HL-60 (cell line): ENCODE measurements at regions not wholly inside any gene's neighbourhood (a gene's known extent, or its start where the extent isn't known, plus 50 kb on each side); places are given as distances from the start of the nearest gene placed in this dataset.
A peak's percentile ranks its signal among the peaks of the same experiment; 100 is the strongest.

Experiments used
- DNase-seq, 2 experiments: peaks; one replicate each; pipeline ENCODE4 v3.0.0-alpha.2; 2010 to 2020; ENCODE audit warnings: low read depth in 1 of 2, low spot score in 1 of 2
- H3K27ac ChIP-seq: fragments of 250-450 bp; sonication (Bioruptor Pico); replicated peaks from 2 replicates; pipeline ENCODE4 v1.5.1; 2020; ENCODE audit warnings: mild to moderate bottlenecking, moderate library complexity
- H3K27me3 ChIP-seq: fragments of 250-450 bp; sonication (Bioruptor Pico); 2 replicates; pipeline ENCODE4 v1.5.1; 2021; ENCODE audit warnings: mild to moderate bottlenecking, moderate library complexity; ENCODE audit not compliant: insufficient read depth, poor library complexity, severe bottlenecking
- H3K4me3 ChIP-seq: replicated peaks from 2 replicates; pipeline ENCODE4 v1.5.1; 2011; ENCODE audit warnings: mild to moderate bottlenecking, control low read depth, low read length; ENCODE audit not compliant: insufficient read depth
- CTCF ChIP-seq: IDR thresholded peaks from one replicate; pipeline ENCODE4 v1.5.1; 2011; ENCODE audit warnings: low read length, control low read depth, inconsistent platforms; ENCODE audit not compliant: insufficient read depth
- GABPA ChIP-seq: IDR thresholded peaks from 2 replicates; pipeline ENCODE4 v1.6.1; 2012; ENCODE audit warnings: low read depth
- POLR2AphosphoS5 ChIP-seq: IDR thresholded peaks from 2 replicates; pipeline ENCODE4 v1.6.1; 2012; ENCODE audit warnings: low read depth
- REST ChIP-seq: IDR thresholded peaks from 2 replicates; pipeline ENCODE4 v1.6.1; 2012; ENCODE audit warnings: low read depth; ENCODE audit not compliant: insufficient replicate concordance
- SPI1 ChIP-seq: IDR thresholded peaks from 2 replicates; pipeline ENCODE4 v1.6.1; 2012; ENCODE audit warnings: low read depth, mild to moderate bottlenecking, borderline replicate concordance

- Histone ChIP-seq H3K27ac (no peak overlapping the region), H3K4me3 (no peak overlapping the region), H3K27me3 (no peaks in the 10 kb centered on the region)
- no peak for DNase-seq
- TF ChIP-seq SPI1 (0 out of 2 replicates have a peak, but pooled peaks have one; percentile 20), CTCF (no peak)
Measured at GRCh38 chr14:94922595-94923239, 152.8 kb upstream of the GSC start.

- Histone ChIP-seq H3K27ac (no peak overlapping the region), H3K27me3 (no peaks in the 10 kb centered on the region), H3K4me3 (no peak overlapping the region)
- no peak for DNase-seq
- no peak for TF ChIP-seq REST
- TF ChIP-seq CTCF, result no peak
- TF ChIP-seq SPI1, result no peak
- TF ChIP-seq POLR2AphosphoS5, result no peak
- TF ChIP-seq GABPA, result no peak
Measured at GRCh38 chr14:94921882-94922585, 152.1 kb upstream of the GSC start.

- Histone ChIP-seq H3K4me3 (no peak overlapping the region), H3K27me3 (no peaks in the 10 kb centered on the region), H3K27ac (no peak overlapping the region)
- TF ChIP-seq GABPA, result no peak
- no peak for TF ChIP-seq CTCF
- no peak for TF ChIP-seq POLR2AphosphoS5
- TF ChIP-seq REST, result no peak
- TF ChIP-seq SPI1, result no peak
- DNase-seq, result no peak
Measured at GRCh38 chr14:94921456-94921855, 151.5 kb upstream of the GSC start.

- TF ChIP-seq POLR2AphosphoS5 (no peak), CTCF (no peak), GABPA (no peak), SPI1 (no peak), REST (no peak)
- no peak overlapping the region for H3K27ac ChIP-seq
Measured at GRCh38 chr14:94919896-94920295, 150.0 kb upstream of the GSC start.

More at GRCh38 chr14:94919896-94920295, 150.0 kb upstream of the GSC start:
- Histone ChIP-seq H3K4me3 (no peak overlapping the region), H3K27me3 (no peaks in the 10 kb centered on the region)
- DNase-seq, result no peak
